ENCODE measurements at regions not wholly inside any gene's neighbourhood (a gene's known extent, or its start where the extent isn't known, plus 50 kb on each side); places are given as distances from the start of the nearest gene placed in this dataset.

DNA sequence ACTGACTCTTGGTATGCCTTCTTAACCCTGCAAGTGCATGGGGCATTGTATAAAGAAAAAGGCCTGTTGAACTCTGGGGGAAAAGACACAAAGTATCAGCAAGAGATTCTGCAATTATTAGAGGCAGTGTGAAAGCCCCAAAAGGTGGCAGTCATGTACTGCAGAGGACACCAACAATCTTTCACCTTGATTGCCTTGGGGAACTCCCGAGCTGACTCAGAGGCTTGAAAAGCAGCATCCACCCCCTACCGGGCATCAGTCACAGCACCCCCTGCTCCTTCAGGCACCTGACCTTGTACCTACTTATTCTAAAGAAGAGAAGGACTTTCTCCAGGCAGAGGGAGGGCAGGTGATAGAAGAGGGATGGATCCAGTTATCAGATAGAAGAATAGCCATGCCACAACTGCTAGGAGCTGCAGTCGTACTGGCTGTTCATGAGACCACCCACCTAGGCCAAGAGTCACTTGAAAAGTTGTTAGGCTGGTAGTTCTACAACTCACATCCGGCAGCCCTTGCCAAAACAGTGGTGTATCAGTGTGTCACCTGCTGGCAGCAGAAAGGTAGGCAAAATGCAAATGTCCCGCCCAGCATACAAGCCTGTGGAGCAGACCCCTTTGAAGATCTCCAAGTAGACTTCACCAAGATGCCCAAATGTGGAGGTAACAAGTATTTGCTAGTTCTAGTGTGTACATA lies 241.6 kb upstream of the CNTN6 start:
- in situ Hi-C loops (cut with MboI; ENCODE audit: low pct_unique_long_range_greater_than_20kb, low sequenced_read_pairs, unreplicated experiment) = no loop called here
- DNase-seq (ENCODE audit: low spot score) = peak; percentile 15
- TF ChIP-seq, protein P1, sequence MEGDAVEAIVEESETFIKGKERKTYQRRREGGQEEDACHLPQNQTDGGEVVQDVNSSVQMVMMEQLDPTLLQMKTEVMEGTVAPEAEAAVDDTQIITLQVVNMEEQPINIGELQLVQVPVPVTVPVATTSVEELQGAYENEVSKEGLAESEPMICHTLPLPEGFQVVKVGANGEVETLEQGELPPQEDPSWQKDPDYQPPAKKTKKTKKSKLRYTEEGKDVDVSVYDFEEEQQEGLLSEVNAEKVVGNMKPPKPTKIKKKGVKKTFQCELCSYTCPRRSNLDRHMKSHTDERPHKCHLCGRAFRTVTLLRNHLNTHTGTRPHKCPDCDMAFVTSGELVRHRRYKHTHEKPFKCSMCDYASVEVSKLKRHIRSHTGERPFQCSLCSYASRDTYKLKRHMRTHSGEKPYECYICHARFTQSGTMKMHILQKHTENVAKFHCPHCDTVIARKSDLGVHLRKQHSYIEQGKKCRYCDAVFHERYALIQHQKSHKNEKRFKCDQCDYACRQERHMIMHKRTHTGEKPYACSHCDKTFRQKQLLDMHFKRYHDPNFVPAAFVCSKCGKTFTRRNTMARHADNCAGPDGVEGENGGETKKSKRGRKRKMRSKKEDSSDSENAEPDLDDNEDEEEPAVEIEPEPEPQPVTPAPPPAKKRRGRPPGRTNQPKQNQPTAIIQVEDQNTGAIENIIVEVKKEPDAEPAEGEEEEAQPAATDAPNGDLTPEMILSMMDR (IDR thresholded peaks at IDR 0.05; ENCODE audit: extremely low read depth, insufficient read depth, missing control alignments) = peak; percentile 34

DNA sequence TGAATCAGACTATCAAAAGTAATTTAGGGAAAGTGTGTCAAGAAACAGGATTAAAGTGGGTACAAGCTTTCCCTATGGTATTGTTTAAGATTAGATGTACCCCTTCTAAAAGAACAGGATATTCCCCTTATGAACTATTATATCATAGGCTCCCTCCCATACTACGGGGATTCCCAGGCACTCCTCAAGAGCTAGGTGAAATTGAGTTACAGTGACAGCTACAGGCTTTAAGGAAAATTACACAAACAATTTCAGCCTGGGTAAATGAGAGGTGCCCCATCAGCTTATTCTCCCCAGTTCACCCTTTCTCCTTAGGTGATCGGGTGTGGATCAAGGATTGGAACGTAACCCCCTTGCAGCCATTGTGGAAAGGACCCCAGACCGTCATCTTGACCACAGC lies 240.8 kb upstream of the CNTN6 start:
- TF ChIP-seq, protein P1 (IDR thresholded peaks at IDR 0.05; ENCODE audit: extremely low read depth, insufficient read depth, missing control alignments) = peak; percentile 39
- peak; percentile 9 for DNase-seq (ENCODE audit: low spot score)
- in situ Hi-C loops (cut with MboI; ENCODE audit: low pct_unique_long_range_greater_than_20kb, low sequenced_read_pairs, unreplicated experiment) = no loop called here

DNA sequence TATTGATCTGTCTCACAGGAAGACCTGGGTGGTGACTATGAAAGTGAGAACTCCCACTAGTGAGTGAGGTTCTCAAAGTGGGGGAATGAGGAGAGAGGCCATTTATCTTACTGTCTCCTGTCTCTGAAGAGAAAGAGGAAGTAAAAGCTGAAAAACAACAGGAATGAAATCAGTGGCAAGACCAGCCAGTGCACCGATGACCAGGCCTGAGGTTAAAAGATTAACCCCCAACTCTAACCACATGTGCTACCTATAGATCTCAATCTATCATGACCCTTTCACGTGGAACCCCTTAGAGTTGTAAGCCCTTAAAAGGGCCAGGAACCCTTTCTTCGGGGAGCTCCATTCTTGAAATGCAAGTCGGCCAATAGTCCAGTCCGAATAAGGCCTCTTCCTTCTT lies 239.3 kb upstream of the CNTN6 start:
- DNase-seq (ENCODE audit: low spot score) = no peak
- in situ Hi-C loops (cut with MboI; ENCODE audit: low pct_unique_long_range_greater_than_20kb, low sequenced_read_pairs, unreplicated experiment) = no loop called here
- TF ChIP-seq, protein P1 (IDR thresholded peaks at IDR 0.05; ENCODE audit: extremely low read depth, insufficient read depth, missing control alignments) = no peak

DNA sequence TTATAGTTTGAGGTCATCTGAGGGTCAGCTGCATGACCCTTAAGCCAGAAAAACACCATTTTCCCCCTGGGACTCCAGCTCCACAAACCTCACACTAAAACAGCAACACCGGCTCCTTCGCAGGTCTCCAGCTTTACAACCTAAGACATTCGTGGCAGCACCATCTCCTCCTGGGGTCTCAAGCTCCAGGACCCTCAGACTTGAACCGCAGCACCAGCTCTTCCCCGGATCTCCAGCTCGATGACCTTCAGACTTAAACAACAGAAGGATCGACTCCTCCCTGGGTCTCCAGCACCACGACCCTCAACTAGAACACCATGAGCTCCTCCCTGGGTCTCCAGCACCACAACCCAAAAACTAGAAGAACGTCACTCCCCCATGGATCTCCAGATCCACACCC lies 233.7 kb upstream of the CNTN6 start:
- no peak for DNase-seq (ENCODE audit: low spot score)
- TF ChIP-seq, protein P1 (IDR thresholded peaks at IDR 0.05; ENCODE audit: extremely low read depth, insufficient read depth, missing control alignments) = no peak
- in situ Hi-C loops (cut with MboI; ENCODE audit: low pct_unique_long_range_greater_than_20kb, low sequenced_read_pairs, unreplicated experiment) = no loop called here

DNA sequence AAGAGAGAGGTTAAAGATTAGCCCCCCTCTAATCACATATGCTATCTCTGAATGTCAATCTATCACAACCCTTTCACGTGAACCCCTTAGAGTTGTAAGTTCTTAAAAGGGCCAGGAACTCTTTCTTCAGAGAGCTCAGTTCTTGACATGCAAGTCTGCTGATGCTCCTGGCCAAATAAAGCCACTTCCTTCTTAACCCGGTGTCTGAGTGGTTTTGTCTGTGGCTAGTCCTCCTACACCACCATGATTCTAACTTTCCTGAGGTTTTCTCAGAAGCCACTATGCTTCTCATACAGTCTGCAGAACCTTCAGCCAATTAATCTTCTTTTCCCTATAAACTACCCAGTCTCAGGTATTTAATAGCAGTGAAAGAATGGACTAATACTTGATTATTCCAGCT lies 231.1 kb upstream of the CNTN6 start:
- DNase-seq (ENCODE audit: low spot score) = no peak
- TF ChIP-seq, protein P1 (IDR thresholded peaks at IDR 0.05; ENCODE audit: extremely low read depth, insufficient read depth, missing control alignments) = no peak
- in situ Hi-C loops (cut with MboI; ENCODE audit: low pct_unique_long_range_greater_than_20kb, low sequenced_read_pairs, unreplicated experiment) = no loop called here

DNA sequence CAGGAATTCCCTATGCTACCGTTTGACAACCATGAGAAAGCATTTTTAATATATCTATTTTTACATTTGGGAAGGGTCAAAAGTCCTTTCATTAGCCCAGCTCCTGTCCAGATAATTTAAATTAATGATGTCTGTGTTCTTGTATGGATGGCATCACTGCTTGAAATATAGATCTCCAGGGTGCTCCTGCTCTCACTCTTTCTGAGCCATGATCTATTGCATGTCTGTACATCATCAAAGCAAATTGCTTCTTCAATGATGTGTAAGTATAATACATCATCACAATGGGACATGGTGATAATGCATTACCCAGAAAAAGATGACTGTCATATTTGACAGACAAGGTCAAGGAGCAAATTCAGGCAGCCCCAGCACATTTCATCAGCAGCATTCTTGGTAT lies 223.6 kb upstream of the CNTN6 start:
- in situ Hi-C loops (cut with MboI; ENCODE audit: low pct_unique_long_range_greater_than_20kb, low sequenced_read_pairs, unreplicated experiment) = no loop called here
- no peak for DNase-seq (ENCODE audit: low spot score)
- TF ChIP-seq, protein P1 (IDR thresholded peaks at IDR 0.05; ENCODE audit: extremely low read depth, insufficient read depth, missing control alignments) = no peak

Measured in GM13977 (cell line).